ENCODE measurements at regions not wholly inside any gene's neighbourhood (a gene's known extent, or its start where the extent isn't known, plus 50 kb on each side); places are given as distances from the start of the nearest gene placed in this dataset.

- no peaks in the 10 kb centered on the region for H3K36me3 ChIP-seq (ENCODE audit: insufficient read depth in 1 of 2, low read depth in 1 of 2)
- TF ChIP-seq CTCF (IDR thresholded peaks at IDR 0.05): no peak
- no peak overlapping the region for H3K4me3 ChIP-seq
- intact Hi-C loops (cut with DNase I): no loop called here
- 96 to 100% (median 100%) methylated on average over 1 of the region's 1 CpG for WGBS, 3 donors
- DNase-seq (no peak), ATAC-seq (no peak)
- H3K4me1 ChIP-seq: no peaks in the 10 kb centered on the region
- H3K27me3 ChIP-seq (ENCODE audit: insufficient read depth in 3 of 3, low read length in 2 of 3): no peaks in the 10 kb centered on the region
- no peak overlapping the region for H3K27ac ChIP-seq
- H3K9me3 ChIP-seq: no peaks in the 10 kb centered on the region
Measured at GRCh38 chr5:128631771-128632170, 93.7 kb upstream of the FBN2 start.

- Histone ChIP-seq H3K4me3 (no peak overlapping the region), H3K9me3 (no peaks in the 10 kb centered on the region), H3K36me3 (ENCODE audit: insufficient read depth in 1 of 2, low read depth in 1 of 2) (no peaks in the 10 kb centered on the region), H3K27me3 (ENCODE audit: insufficient read depth in 3 of 3, low read length in 2 of 3) (no peaks in the 10 kb centered on the region), H3K27ac (no peak overlapping the region), H3K4me1 (no peaks in the 10 kb centered on the region)
- DNase-seq (no peak), ATAC-seq (no peak)
- intact Hi-C loops (cut with DNase I): no loop called here
- TF ChIP-seq CTCF (IDR thresholded peaks at IDR 0.05): no peak
- WGBS, 3 donors: 73 to 75% (median 74%) methylated on average over 6 of the region's 6 CpGs
Measured at GRCh38 chr5:128632264-128632663, 94.2 kb upstream of the FBN2 start.

GRCh38 chr5:128633901-128634300 is 95.9 kb upstream of the FBN2 start:
- 87 to 90% (median 88%) methylated on average over 3 of the region's 3 CpGs for WGBS, 3 donors

GRCh38 chr5:128635379-128635778 is 97.3 kb upstream of the FBN2 start:
- intact Hi-C loops (cut with DNase I): no loop called here
- Histone ChIP-seq H3K27ac (no peak overlapping the region), H3K9me3 (no peaks in the 10 kb centered on the region), H3K4me1 (no peaks in the 10 kb centered on the region), H3K27me3 (ENCODE audit: insufficient read depth in 3 of 3, low read length in 2 of 3) (no peaks in the 10 kb centered on the region), H3K36me3 (ENCODE audit: insufficient read depth in 1 of 2, low read depth in 1 of 2) (no peaks in the 10 kb centered on the region), H3K4me3 (no peak overlapping the region)
- 84 to 95% (median 89%) methylated on average over 6 of the region's 6 CpGs for WGBS, 3 donors
- no peak for TF ChIP-seq CTCF (IDR thresholded peaks at IDR 0.05)
- ATAC-seq (no peak), DNase-seq (no peak)

More at GRCh38 chr5:128633901-128634300, 95.9 kb upstream of the FBN2 start:
- Histone ChIP-seq H3K36me3 (ENCODE audit: insufficient read depth in 1 of 2, low read depth in 1 of 2) (no peaks in the 10 kb centered on the region), H3K9me3 (no peaks in the 10 kb centered on the region), H3K27me3 (ENCODE audit: insufficient read depth in 3 of 3, low read length in 2 of 3) (no peaks in the 10 kb centered on the region), H3K4me3 (no peak overlapping the region), H3K4me1 (no peaks in the 10 kb centered on the region), H3K27ac (no peak overlapping the region)
- no peak for ATAC-seq
- intact Hi-C loops (cut with DNase I): no loop called here
- no peak for TF ChIP-seq CTCF (IDR thresholded peaks at IDR 0.05)
- DNase-seq: no peak

- no peak for TF ChIP-seq CTCF (IDR thresholded peaks at IDR 0.05)
- no peak for DNase-seq
- no peaks in the 10 kb centered on the region for H3K9me3 ChIP-seq
- H3K36me3 ChIP-seq (ENCODE audit: insufficient read depth in 1 of 2, low read depth in 1 of 2): no peaks in the 10 kb centered on the region
- intact Hi-C loops (cut with DNase I): no loop called here
- peaks cover 0 to 3% (median 0%) of the 10 kb centered on the region in 3 donors for H3K27me3 ChIP-seq (ENCODE audit: insufficient read depth in 3 of 3, low read length in 2 of 3)
- WGBS, 3 donors: 92 to 100% (median 98%) methylated on average over 1 of the region's 1 CpG
- ATAC-seq: no peak
- H3K4me3 ChIP-seq: no peak overlapping the region
- no peak overlapping the region for H3K27ac ChIP-seq
- H3K4me1 ChIP-seq: no peaks in the 10 kb centered on the region
Measured at GRCh38 chr5:128636361-128636760, 98.3 kb upstream of the FBN2 start.
